NCI-H2227 (cell line): ENCODE measurements at regions not wholly inside any gene's neighbourhood (a gene's known extent, or its start where the extent isn't known, plus 50 kb on each side); places are given as distances from the start of the nearest gene placed in this dataset.
"Not testable (repeated sequence)": the region's sequence is repeated elsewhere in the genome, so short reads cannot be mapped to it uniquely, and the experiment has no call there.

ENCODE experiments used
- DNase-seq: peaks from one replicate; lab custom pipeline; 2025; ENCODE audit not compliant: unreplicated experiment; lab: John Stamatoyannopoulos, UW

DNA sequence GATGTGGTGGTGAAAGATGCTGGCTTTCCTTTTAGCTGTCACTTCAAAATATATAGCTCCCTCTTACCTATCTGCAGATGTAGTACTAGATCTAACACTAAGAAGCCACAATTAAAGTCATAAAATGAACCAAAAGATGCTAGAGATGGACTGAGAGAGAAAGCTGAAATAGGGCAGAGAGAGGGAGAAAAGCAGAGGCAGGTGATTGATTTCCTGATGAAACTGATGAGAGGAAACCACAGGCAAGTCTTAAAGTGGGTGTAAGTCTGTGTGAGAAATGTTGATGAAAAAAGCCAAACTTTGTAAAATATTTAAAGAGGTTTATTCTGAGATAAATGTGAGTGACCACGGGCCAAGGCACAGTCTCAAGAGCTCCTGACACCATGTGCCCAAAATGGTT is 194.3 kb upstream of the MBL2 start:
- DNase-seq = no peak

DNA sequence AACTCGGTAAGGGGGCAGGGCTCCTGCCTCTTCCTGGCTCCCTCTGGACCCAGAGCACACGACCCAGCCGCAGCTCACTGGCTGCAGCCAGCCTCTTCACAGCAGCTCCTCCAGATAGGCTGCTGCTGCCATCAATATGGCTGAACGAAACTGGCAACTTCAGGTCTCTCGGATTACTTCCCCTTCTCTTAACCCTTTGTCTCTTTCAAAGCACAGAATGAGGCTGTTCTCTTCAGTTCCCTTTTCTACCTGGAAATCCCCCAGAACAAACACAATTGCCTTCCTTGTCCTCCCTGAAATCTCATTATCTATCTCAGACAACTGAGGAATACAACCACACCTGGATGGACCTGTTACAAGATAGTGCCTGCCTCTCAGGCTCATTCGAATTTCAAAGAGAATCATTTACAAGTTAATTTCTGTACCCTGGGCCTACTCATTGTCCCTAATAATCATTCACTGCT is 193.4 kb upstream of the MBL2 start:
- DNase-seq = no peak

DNA sequence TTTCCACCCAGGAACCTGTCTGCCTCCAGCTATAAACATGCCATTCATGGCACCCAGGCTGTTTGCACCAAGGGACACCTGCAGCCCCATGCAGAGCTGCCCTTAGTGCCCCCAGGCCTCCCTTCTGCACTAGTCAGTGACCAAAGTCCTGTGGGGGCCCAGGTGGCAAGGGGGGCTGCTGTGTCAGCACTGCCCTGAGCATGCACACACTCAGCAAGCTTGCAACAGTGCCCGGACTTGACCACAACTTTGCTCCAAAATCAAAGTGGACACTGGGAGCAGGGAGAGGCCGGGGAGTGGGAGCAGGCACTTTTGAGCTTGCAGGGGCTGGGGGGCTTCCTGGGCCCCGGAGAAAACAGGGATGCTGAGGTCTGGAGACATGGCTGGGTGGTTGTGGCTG is 192.9 kb upstream of the MBL2 start:
- no peak for DNase-seq

DNA sequence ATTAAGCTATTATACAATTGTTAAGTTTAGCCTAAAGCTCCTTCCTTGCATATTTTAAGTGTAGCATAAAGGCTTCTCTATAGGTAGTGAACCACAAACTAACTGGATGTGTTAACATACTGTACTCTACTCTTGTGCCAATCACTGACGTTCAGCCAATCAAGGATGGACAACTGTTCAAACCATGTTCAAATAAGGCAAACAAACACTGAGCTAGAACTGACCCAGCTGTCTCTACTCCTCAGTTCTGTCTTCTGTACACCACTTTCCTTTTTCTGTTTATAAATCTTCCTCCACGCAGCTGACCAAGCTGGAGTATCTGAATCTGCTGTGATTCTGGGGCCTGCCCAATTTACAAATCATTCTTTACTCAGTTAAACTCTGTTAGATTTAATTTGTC is 188.7 kb upstream of the MBL2 start:
- DNase-seq = no peak

DNA sequence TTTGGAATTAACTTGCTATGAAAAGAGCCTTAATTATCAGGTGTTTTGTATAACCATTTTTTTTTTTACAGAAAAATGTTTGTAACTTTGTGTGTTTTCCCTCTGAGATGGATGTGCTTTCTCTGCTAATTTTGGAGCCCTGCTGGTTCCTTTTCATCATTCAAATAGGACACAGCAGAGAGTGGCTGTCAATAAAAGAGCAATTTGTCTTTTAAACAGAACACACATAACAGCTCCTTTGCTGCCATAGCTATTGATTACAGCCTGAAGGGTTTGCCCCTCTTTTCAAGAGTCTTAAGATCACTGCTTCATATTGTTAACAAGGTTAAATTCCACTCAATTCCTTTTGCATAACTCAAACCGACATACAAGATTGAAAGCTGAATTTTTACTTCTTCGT is 187.2 kb upstream of the MBL2 start:
- no peak for DNase-seq

DNA sequence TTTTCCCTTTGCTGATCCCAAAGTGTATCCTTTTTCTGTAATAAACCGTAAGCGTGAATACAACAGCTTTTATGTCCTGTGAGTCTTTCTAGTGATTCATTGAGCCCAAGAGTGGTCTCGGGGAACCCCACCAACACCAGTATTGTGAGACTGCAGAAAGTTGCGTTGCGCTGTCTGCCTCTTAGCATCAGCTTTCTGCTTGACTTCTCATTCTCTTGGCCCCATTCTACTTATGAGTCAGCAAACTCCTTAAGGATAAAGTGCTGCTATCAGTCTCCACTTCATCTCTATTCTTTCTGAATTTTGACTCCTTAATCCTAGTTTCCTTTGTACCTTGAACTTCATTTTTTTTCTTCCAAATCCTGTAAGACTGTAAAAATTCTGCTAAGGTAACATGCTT is 184.3 kb upstream of the MBL2 start:
- DNase-seq = no peak

DNA sequence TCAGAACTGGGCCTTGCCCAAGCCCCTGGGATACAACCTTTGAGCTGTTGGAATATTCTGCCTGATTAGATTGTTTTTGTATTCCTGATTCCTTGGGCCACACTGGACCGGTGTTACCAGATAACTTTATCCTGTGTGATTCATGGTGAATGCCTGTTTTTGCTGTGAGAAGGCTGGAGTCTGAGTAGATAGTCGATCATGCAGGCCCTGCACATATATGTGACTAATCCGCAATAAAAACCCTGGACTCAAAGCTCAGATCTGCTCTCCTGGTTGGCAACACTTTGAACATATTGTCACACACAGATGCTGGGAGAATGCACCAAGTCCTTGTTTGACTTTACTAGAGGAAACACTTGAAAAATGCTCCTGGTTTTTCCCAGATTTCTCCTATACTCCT is 183.9 kb upstream of the MBL2 start:
- no peak for DNase-seq

- DNase-seq = no peak
Measured at GRCh38 chr10:52955337-52955736, 182.8 kb upstream of the MBL2 start.

DNA sequence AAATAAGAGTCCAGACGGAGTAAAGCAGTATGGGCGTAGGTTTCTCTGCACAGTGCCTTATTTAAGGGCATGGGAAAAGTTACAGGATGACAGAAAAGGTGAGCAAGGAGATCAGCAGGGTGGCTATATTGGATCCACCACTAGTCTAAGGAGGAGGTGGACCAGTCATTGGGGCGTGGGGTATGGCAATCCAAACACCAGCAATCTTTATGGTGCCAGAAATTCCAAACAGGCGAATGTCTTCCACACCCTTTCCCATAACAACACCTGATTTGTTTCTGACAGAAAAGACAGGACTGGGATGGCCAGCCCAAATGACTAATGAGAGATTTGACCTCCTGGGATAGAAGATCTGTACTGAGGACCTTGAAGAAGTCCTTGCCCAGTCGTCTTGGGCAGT is 181.8 kb upstream of the MBL2 start:
- no peak for DNase-seq

GRCh38 chr10:52952391-52953055 is 179.9 kb upstream of the MBL2 start:
- DNase-seq = no peak

DNA sequence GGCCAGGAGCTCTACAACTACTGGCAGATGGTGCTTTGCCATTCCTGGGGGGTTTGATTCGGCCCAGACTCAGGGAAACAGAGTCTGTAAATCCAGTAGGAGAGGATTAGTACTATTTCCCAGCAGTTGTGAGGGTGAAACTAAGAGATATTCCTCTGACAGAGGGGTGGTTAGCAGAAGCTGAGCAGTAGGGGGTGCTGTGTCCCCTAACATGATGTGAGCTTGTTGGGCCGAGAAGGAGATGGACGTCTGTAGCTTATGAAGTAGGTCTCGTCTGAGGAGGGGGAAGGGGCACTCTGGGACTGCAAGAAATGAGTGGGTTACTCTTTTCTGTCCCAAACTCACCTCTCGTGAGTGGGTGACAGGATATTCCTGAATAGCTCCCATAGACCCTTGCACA is 179.2 kb upstream of the MBL2 start:
- no peak for DNase-seq

GRCh38 chr10:52950578-52950977 is 178.0 kb upstream of the MBL2 start:
- no peak for DNase-seq

- DNase-seq = no peak
Measured at GRCh38 chr10:52949899-52950298, 177.3 kb upstream of the MBL2 start.

DNA sequence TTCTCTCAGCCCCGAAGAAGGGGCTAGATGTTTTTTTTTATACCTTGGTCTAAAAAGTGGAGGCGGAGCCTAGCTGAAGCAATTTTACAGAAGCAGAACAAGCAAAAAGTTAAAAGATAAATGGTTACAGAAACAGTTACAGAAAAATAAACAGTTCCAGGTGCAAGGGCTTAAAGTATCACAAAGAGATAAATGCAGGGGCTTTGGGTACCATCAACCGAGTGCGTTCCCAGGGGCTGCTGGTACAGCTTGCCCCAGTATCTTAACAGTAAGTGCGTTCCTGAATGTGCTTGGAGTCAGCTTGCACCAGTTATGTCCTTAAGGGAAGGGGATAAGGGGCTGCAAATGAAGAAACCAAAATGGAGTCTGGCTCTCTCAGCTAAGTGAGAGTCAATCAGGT is 173.9 kb upstream of the MBL2 start:
- DNase-seq = no peak

- not testable (repeated sequence) for DNase-seq
Measured at GRCh38 chr10:52945521-52945920, 172.9 kb upstream of the MBL2 start.

- DNase-seq = no peak
Measured at GRCh38 chr10:52940921-52941320, 168.3 kb upstream of the MBL2 start.

DNA sequence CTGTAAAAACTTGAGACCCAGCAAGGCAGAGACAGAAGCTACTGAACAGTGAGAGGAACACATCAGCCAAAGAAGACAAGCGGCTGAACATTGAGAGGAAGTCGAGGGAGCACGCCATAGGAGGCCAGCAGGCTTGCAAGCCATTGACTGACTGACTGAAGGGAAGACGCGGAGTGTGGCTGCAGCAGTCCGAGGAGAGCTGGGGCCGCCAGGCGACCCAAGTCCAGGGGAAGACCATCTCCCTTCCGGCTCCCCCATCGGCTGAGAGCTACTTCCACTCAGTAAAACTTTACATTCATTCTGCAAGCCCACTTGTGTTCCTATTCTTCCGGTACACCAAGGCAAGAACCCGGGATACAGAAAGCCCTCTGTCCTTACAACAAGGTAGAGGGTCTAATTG is 167.3 kb upstream of the MBL2 start:
- DNase-seq = no peak

- DNase-seq = no peak
Measured at GRCh38 chr10:52933748-52934147, 161.2 kb upstream of the MBL2 start.

GRCh38 chr10:52927678-52928077 is 155.1 kb upstream of the MBL2 start:
- no peak for DNase-seq

DNA sequence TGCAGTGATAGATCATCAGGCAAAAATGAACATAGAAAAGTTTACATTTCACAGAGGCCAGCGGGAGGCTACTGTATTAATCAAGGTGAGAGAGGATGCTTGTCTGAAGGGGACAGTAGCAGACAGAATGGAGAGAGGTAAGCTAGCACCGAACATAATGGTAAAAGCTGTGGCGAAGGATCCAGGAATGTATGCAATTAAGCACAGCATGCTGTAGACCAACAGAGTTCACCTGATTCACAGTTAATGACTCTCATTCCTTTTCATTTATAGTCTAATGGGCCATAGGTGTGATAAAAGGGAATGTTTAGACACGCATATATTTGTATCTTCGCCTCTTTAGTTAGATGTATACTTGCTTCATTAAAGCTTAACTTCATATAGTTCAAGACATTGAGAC is 150.9 kb upstream of the MBL2 start:
- DNase-seq = no peak

DNA sequence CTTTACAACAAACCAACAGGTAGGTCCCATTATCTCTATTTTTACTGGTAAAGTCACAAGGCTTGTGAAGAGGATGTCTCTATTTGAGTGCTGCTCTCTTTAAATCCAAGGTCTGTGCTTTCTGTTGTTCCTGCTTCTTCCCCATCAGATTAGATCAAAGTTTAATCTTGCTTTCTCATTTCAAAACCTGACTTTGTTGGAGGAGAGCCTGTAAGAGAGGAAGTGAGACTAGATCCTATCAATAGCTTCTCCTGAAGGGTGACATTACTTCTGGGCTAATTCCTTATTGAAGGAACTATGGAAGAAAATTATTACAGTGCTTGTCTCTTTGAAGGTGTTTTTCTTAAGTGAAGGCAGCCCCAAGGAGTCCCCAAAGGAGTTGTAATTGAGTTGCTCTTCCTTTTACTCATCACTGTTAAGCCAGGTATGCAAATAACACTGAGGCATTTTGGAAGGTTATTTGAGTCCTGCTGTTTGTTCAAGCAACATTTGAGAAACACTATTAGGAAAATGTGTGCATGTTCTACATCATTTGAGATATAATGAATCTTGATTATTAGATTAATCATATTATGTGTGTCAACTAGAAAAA is 146.2 kb upstream of the MBL2 start:
- DNase-seq = no peak

- no peak for DNase-seq
Measured at GRCh38 chr10:52915391-52915790, 142.8 kb upstream of the MBL2 start.

DNA sequence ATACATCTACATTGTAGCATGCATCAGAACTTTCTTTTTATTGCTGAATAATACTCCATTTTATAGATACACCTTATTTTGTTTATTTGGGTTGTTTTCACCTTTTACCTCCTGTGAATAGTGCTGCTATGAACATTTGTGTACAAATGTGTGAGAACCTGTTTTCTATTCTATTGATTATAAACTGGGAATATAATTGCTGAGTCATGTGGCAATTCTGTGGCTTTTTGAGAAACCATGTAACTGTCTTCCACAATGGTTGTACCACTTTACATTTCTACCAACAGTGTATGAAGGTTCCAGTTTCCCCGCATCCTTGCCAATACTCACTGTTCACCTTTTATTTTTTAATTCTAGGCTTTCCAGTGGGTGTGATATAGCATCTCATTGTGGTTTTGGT is 138.6 kb upstream of the MBL2 start:
- DNase-seq = no peak
